Inferior parietal cortex (tissue), 1 donor: ENCODE measurements at regions not wholly inside any gene's neighbourhood (a gene's known extent, or its start where the extent isn't known, plus 50 kb on each side); places are given as distances from the start of the nearest gene placed in this dataset.
"Not testable (repeated sequence)": the region's sequence is repeated elsewhere in the genome, so short reads cannot be mapped to it uniquely, and the experiment has no call there.

Experiments used
- DNase-seq: peaks from one replicate; pipeline ENCODE4 v3.0.0-alpha.2; 2016; ENCODE audit errors: extremely low spot score

- DNase-seq, result no peak
Observed at GRCh38 chr4:151852202-151852601, 91.4 kb upstream of the GATB start.

DNA sequence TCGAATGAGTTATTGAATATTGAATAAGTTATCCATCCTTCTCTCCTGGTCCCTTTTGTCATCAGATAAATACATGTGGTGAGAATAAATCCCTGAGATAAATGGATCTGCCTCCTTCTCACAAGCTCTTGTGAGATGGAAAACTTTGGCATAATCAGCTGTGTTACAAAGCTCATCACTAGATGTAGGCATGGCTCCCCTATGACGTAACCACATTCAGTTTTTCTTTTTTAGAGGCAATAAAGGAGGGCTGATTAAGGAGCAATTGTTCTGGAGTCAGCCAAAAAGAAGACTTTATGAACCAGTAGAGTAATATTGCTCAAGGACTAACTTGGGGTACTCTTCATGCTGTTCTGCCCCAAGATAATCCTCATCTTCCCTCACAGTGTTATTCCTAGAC lies 90.5 kb upstream of the GATB start:
- no peak for DNase-seq

DNA sequence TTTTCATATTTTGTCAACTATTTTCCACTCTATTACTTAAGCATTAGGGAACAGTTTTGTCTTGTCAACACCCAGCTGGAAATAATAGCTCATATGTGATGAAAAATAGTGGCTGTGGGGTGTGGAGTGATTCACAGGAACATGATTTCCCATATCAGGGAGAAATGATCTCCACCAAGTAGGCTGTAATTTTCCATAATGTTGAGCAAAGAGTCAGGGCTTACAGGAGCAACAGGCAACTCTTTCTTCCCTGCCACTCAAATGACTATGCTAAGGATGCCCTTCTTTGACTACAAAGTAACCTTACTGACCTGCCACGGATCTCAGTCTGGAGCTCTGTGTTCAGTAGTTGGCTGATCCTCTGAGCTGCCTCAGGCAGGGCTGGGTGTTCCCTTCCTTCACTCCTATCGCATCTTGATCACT lies 90.0 kb upstream of the GATB start:
- peak; percentile 35 for DNase-seq

- not testable (repeated sequence) for DNase-seq
Observed at GRCh38 chr4:151845551-151845950, 84.7 kb upstream of the GATB start.

- DNase-seq, result no peak
Observed at GRCh38 chr4:151842430-151843079, 81.7 kb upstream of the GATB start.

- DNase-seq, result no peak
Observed at GRCh38 chr4:151841107-151841506, 80.3 kb upstream of the GATB start.

- no peak for DNase-seq
Observed at GRCh38 chr4:151835467-151835866, 74.7 kb upstream of the GATB start.

- DNase-seq, result no peak
Observed at GRCh38 chr4:151833174-151833573, 72.4 kb upstream of the GATB start.

DNA sequence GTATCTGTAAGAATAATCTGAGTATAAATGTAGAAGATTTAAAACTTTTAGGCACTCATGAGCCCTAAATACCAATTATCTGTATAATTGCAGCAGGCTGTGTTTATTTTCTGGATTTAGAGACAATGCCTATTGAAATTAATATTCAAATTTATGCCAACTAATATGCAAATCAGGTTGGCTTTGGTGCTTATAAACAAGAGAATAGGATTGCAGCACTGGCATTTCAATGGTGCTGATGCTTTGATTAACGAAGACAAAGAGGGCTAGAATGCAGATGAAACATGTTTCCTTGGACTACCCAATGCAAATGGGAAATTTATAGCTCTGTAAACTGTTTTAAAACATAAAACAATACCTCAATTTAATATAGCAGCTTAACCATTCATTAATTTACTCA lies 70.7 kb upstream of the GATB start:
- no peak for DNase-seq

GRCh38 chr4:151830168-151830567 lies 69.4 kb upstream of the GATB start:
- DNase-seq, result no peak

DNA sequence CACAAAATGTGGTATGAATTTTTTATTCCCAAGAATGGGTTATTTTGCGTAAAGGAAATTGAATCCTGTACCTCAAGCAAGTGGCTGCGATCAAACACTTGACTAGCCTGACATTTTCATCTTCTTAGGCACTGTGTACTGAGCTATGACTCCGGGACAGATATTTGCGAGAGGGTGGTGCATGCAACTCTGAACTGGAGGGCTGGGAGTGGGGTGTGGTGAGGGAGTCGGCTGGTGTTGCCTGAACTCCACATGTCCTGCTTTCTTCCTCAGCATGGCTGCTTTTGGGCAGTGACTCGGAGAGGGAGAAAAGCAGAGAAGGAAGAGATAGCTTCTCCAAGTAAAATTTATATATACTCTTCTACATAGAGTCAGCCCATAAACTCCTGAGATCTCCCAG lies 68.5 kb upstream of the GATB start:
- DNase-seq, result no peak

DNA sequence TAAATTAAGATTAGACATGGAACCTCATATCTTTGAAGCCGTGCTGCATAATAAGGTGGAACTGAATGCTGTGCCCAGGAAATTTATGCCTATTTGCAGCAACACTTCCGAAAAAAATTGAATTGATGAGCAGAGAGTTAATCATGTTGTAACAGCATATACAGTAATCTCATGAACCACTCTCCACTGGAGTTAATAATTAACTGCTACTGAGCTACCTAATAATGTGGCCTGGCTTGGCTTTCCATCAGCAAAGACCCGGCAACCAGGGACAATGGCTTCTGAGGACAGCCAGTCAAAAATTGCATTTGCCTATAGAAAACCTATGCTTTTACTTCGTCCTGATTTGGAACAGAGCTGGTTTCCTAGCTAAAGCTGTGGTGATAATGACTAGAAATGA lies 63.8 kb upstream of the GATB start:
- DNase-seq, result no peak

- DNase-seq, result no peak
Observed at GRCh38 chr4:151822331-151822730, 61.5 kb upstream of the GATB start.

DNA sequence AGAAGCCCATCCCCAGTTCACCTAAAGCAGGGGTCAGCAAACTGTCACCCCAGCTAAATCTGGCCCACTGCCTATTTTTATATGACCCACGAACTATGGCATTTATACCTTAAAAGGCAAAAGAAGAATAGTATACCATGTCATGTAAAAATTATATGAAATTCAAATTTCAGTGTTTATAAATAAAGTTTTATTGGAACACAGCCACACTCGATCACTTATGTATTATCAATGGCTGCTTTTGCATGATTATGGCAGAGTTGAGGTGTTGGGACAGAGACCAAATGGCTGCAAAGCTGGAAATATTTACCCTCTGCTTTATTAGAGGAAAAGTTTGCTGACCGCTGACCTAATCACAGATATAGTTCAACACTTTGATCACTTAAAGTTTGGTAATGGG lies 59.2 kb upstream of the GATB start:
- DNase-seq, result no peak

- no peak for DNase-seq
Observed at GRCh38 chr4:151811403-151811802, 50.6 kb upstream of the GATB start.
